ENCODE measurements at regions not wholly inside any gene's neighbourhood (a gene's known extent, or its start where the extent isn't known, plus 50 kb on each side); places are given as distances from the start of the nearest gene placed in this dataset.

- Histone ChIP-seq H3K9me3 (no peaks in the 10 kb centered on the region), H3K4me3 (no peak overlapping the region), H3K4me2 (no peak overlapping the region), H3K4me1 (no peaks in the 10 kb centered on the region), H3K27ac (no peak overlapping the region)
- ChIA-PET POLR2A (no interaction called here), CTCF (no interaction called here)
- DNase-seq (ENCODE audit: low read depth in 1 of 2, low spot score in 1 of 2) = no peak
- no peak for TF ChIP-seq FOSB (CRISPR knock-in tag; IDR thresholded peaks at IDR 0.05)
- no peak for TF ChIP-seq HEYL (CRISPR knock-in tag; IDR thresholded peaks at IDR 0.05)
- TF ChIP-seq SMC3 (IDR thresholded peaks at IDR 0.05) = no peak
- TF ChIP-seq EHF (CRISPR knock-in tag; IDR thresholded peaks at IDR 0.05) = no peak
- TF ChIP-seq JUN (IDR thresholded peaks at IDR 0.05) = no peak
- TF ChIP-seq ZFP36 (IDR thresholded peaks at IDR 0.05; ENCODE audit: borderline replicate concordance, partially characterized antibody) = no peak
- TF ChIP-seq CBX2 (IDR thresholded peaks at IDR 0.05; ENCODE audit: borderline replicate concordance, low read depth) = no peak
- no peak for TF ChIP-seq KDM5A (IDR thresholded peaks at IDR 0.05)
- TF ChIP-seq EHMT2 (IDR thresholded peaks at IDR 0.05; ENCODE audit: low read depth) = no peak
- TF ChIP-seq HDAC2 (IDR thresholded peaks at IDR 0.05) = no peak
- no peak for TF ChIP-seq TP53 (CRISPR knock-in tag; IDR thresholded peaks at IDR 0.05)
- no peak for TF ChIP-seq CBX8 (IDR thresholded peaks at IDR 0.05)
- TF ChIP-seq PHF8 (IDR thresholded peaks at IDR 0.05; ENCODE audit: borderline replicate concordance, low read depth) = no peak
- TF ChIP-seq NPAS2 (CRISPR knock-in tag; IDR thresholded peaks at IDR 0.05; ENCODE audit: borderline replicate concordance) = no peak
- ATAC-seq = no peak
- FAIRE-seq = no peak
These were observed 708.2 kb upstream of the PTPRD start for GRCh38 chr9:11320989-11321388.

- Histone ChIP-seq H3K4me3 (no peak overlapping the region), H3K27ac (no peak overlapping the region), H3K4me2 (no peak overlapping the region), H3K9me3 (no peaks in the 10 kb centered on the region), H3K4me1 (no peaks in the 10 kb centered on the region)
- DNase-seq (ENCODE audit: low read depth in 1 of 2, low spot score in 1 of 2) = no peak
- TF ChIP-seq ZNF302 (CRISPR knock-in tag; IDR thresholded peaks at IDR 0.05) (no peak), CHD4 (IDR thresholded peaks at IDR 0.05; ENCODE audit: borderline replicate concordance) (no peak), SREBF2 (IDR thresholded peaks at IDR 0.05) (no peak), HOXB5 (CRISPR knock-in tag; IDR thresholded peaks at IDR 0.05) (no peak), TFCP2L1 (CRISPR knock-in tag; IDR thresholded peaks at IDR 0.05) (no peak), JUNB (IDR thresholded peaks at IDR 0.05) (no peak), ZFP36 (IDR thresholded peaks at IDR 0.05; ENCODE audit: borderline replicate concordance, partially characterized antibody) (no peak), SMC3 (IDR thresholded peaks at IDR 0.05) (no peak), EP300 (IDR thresholded peaks at IDR 0.05) (no peak), KDM1A (IDR thresholded peaks at IDR 0.05; ENCODE audit: low read depth) (no peak)
- POLR2A ChIA-PET = no interaction called here
- no peak for ATAC-seq
- WGBS (ENCODE audit: missing lambda C conversion rate) = 0% methylated on average over 1 of the region's 1 CpG
- CTCF ChIA-PET = no interaction called here
- FAIRE-seq = no peak
These were observed 710.7 kb upstream of the PTPRD start for GRCh38 chr9:11323457-11323856.

GRCh38 chr9:11326231-11326630 lies 713.4 kb upstream of the PTPRD start:
- ChIA-PET CTCF (no interaction called here), POLR2A (no interaction called here)
- Histone ChIP-seq H3K4me1 (no peaks in the 10 kb centered on the region), H3K4me3 (no peak overlapping the region), H3K9me3 (no peaks in the 10 kb centered on the region), H3K27ac (no peak overlapping the region), H3K4me2 (no peak overlapping the region)
- DNase-seq (ENCODE audit: low read depth in 1 of 2, low spot score in 1 of 2) (no peak), ATAC-seq (no peak), FAIRE-seq (no peak)
- TF ChIP-seq NR3C1 (IDR thresholded peaks at IDR 0.05) = no peak
- no peak for TF ChIP-seq POLR2A (IDR thresholded peaks at IDR 0.05; ENCODE audit: low read length)

- ChIA-PET POLR2A (no interaction called here), CTCF (no interaction called here)
- ATAC-seq = no peak
- no peak for DNase-seq (ENCODE audit: low read depth in 1 of 2, low spot score in 1 of 2)
- Histone ChIP-seq H3K4me1 (no peaks in the 10 kb centered on the region), H3K4me2 (no peak overlapping the region), H3K4me3 (no peak overlapping the region), H3K27ac (no peak overlapping the region), H3K9me3 (no peaks in the 10 kb centered on the region)
- WGBS (ENCODE audit: missing lambda C conversion rate) = 21% methylated on average over 6 of the region's 6 CpGs
- no peak for TF ChIP-seq EHF (CRISPR knock-in tag; IDR thresholded peaks at IDR 0.05)
- no peak for TF ChIP-seq MAX (IDR thresholded peaks at IDR 0.05)
- TF ChIP-seq ZC3H11A (IDR thresholded peaks at IDR 0.05) = no peak
- TF ChIP-seq NR3C1 (IDR thresholded peaks at IDR 0.05) = no peak
- no peak for TF ChIP-seq MAZ (IDR thresholded peaks at IDR 0.05; ENCODE audit: borderline replicate concordance, low read depth, low read length)
- no peak for TF ChIP-seq EHMT2 (IDR thresholded peaks at IDR 0.05; ENCODE audit: low read depth)
- TF ChIP-seq EP300 (IDR thresholded peaks at IDR 0.05) = no peak
- TF ChIP-seq BCL3 (IDR thresholded peaks at IDR 0.05) = no peak
- TF ChIP-seq NPAS2 (CRISPR knock-in tag; IDR thresholded peaks at IDR 0.05; ENCODE audit: borderline replicate concordance) = no peak
- TF ChIP-seq NFE2L2 (conservative IDR thresholded peaks at IDR 0.05; ENCODE audit: low read length) = no peak
- no peak for TF ChIP-seq FOSB (CRISPR knock-in tag; IDR thresholded peaks at IDR 0.05)
- no peak for TF ChIP-seq HOXA7 (CRISPR knock-in tag; IDR thresholded peaks at IDR 0.05)
- no peak for TF ChIP-seq SMC3 (IDR thresholded peaks at IDR 0.05)
- TF ChIP-seq FOSL2 (IDR thresholded peaks at IDR 0.05) = no peak
- TF ChIP-seq FOSL2 (CRISPR knock-in tag; IDR thresholded peaks at IDR 0.05) = no peak
- TF ChIP-seq RCOR1 (IDR thresholded peaks at IDR 0.05; ENCODE audit: low read depth, low read length) = no peak
- no peak for FAIRE-seq
These were observed 715.5 kb upstream of the PTPRD start for GRCh38 chr9:11328326-11328725.

Data from A549 (cell line).